ENCODE measurements at regions not wholly inside any gene's neighbourhood (a gene's known extent, or its start where the extent isn't known, plus 50 kb on each side); places are given as distances from the start of the nearest gene placed in this dataset.
"Not testable (repeated sequence)": the region's sequence is repeated elsewhere in the genome, so short reads cannot be mapped to it uniquely, and the experiment has no call there.

DNA sequence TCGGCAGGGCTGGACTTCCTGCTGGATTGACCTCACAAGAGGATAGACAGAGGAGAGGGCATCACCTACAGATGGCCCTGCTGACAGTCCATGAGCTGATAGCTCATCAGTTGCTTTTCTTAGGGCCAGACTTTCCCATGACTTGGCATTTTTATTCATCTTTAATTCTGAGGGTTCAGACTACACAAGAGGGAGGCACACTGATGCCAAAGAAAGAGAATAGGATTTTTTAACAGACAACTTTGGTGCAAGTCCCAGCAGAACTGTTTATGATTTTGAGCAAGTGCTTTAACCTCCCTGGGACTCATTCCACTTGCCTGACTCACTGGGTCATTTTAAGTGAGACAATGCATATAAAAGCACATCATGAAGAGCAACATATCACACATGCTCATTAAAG is 299.2 kb downstream of the INSIG2 start:
- DNase-seq (ENCODE audit: low spot score), result no peak

DNA sequence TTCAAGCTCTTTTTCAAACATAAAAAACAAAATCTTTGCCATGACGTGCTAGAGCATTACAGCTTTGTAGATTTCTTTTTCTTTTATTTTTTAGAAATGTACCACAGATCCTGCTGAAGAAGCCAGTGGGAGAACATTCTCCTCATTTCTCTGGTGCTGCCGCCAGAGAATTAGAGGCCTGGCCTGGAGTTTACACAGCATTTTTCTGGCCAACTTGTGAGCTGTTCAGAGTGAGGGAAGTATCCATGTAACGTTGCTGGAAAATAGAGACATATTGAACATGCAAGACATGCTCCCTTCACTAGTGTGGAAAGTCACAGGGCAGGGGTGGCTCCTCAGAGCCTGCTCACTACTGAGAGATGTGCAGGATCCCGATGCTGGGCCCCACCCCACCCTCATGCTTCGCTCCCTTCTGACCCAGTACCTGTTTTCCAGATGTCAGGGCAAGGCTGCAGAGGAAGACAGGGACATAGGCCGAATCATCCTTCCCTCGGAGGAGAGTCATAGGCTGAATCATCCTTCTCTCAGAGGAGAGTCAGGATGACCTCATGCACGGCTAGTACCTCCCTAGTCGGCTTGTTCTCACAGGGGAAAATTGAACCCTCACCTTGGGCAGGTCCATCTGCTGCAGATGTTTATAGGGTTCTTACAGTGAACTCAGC is 298.5 kb downstream of the INSIG2 start:
- DNase-seq (ENCODE audit: low spot score), result no peak

DNA sequence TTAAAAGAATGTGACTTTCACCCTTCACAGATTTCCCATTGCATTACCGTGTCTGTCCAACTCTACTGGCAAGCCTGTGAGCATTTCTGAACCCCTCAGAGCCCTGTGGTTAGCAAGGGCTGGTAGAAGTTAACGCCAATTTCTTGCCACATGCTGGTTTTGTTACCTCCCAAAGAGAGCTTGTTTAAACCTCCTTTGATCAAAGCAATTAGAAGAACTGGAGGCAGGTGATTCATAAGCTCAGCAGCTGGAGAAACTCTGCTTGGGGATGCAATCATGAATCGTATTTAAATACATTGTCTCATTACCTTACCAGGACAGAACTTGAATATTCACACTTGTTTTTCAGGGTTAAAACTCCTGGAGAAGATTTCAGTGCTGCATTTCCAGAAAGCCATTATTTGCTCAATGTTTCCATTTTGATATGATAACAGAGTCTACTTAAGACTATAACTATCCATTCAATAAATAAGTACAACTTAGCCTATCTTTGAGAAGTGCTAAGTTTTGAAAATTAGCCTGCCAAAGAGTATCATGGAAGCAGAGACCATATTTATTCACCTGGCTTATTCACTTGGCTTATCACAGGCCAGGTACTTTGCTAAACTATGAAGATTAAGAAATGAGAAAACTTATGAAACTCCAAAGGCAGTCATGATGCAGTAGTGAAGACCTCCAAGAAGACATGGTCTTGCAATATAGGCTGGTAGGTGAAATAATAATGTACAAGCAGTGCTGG is 292.8 kb downstream of the INSIG2 start:
- DNase-seq (ENCODE audit: low spot score), result no peak

DNA sequence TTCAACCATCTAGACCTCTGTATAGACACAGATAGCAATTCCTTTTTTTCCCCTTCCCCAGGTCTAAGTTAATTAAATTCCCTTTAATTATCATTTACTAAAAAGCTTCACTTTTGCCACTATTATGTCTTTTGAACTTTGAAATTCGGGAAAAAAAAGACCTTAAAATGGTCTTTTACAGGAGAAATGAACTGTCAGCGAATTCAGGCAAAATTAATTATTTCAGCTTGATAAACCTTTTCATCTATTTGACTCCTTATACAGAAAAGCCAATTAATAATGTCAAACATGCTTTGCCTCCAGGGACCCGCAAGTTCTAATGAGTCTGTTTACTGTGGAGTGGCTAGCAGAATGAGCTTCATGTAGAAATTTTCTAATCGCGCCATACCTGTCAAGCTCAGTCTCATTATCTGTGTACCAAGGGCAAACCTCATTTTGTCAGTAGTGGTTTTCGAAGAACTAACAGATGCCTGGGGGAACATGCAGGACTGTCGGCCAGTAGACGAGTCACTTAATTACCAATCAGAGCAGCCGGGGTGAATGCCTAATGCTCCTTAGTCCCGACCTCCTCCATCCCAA is 287.7 kb downstream of the INSIG2 start:
- DNase-seq (ENCODE audit: low spot score), result no peak

DNA sequence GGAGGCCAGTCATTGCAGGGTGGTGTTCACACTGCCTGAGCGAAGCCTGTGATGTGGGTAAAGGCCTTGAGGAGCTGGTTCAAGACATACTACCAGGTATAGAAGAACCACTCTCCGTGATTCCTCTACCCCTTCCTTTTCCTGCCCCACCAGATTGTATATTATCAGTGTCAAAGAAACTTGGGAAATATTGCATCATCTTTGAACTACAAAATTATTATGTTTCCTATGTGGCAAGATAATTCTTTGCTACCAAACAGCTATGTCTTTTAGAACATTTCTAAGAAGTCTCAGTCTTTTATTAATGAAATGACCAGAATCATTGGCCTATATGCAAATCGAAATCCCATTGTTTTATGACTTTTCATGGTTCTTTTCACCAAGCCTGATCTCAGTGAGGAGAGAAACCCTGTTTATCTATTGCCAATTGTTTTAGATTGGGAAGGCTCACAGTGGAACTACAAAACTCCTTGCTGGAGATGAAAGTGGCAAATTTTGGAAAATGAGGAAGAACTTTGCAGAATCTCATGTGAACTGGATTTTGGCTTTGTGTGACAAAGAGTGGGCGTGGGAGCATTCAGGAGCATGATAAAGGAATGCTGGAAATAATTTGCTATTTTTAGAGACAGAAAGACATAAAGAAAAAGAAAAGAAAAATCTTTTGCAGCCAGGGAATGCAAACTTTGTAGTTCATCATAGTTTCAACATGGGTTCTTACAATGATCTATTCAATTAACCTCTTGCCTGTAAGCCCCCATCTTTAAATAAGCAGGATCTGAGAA is 286.9 kb downstream of the INSIG2 start:
- DNase-seq (ENCODE audit: low spot score), result no peak

DNA sequence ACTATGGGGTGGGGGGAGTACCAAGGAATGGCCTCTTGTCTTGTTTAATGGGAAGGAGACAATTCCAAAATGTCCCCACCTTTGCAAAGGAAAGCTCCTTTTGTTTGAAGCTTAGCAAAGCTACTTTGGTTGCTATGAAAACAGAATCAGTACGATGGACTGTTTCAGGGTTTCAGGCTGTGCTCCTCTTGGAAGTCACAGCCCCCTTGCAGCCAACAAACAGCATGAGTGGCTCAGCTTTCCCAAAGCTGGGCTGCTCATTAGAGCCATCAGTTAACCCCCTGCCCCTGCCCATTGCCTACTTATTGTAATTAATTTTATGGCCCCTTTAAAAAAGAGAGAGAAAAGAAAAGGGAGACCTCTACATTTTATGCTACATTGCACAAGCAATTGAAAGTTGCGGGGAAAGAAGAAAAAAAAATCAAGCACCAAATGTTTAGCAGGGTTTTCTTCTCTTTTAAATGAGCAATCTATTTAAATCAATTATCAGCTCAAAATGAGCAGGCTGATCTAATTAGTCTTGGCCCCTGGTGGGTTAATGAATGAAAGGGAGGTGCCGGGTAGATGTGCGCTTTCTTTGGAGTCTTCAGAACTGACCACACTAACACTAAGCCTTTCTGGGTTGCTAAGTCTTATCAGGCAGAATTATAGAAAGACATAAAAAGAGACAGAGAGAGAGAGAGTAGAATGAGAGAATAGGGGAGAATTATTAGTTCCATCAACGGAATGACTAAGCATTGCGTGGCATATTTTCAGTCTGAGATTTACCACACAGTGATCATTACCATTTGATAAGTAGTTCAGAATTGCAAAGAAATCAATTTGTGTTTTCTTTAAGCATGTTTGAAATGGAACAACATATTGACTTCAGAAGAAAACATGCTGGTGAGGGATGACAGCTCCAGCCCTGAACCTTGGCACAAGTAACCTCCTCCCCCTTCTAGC is 284.9 kb downstream of the INSIG2 start:
- DNase-seq (ENCODE audit: low spot score), result no peak

DNA sequence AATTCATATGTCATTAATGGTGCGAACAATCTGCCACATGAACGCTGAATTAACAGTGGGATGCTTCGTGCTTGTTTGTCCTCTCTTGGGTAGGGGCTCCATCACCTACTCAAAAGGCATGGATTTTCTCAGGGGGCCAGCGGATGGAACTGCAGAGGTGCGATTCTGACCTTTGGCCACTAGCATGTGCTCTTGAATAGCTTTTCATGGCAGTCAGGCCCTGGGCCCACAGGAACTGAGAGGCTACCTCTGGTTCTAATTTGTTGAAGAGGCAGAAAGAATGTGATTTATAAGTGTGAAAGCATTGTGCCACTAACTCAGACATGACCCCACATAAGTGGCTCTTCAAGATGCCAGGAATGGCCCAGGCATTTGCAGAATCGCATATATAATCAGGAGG is 283.2 kb downstream of the INSIG2 start:
- peak; percentile 2 for DNase-seq (ENCODE audit: low spot score)

DNA sequence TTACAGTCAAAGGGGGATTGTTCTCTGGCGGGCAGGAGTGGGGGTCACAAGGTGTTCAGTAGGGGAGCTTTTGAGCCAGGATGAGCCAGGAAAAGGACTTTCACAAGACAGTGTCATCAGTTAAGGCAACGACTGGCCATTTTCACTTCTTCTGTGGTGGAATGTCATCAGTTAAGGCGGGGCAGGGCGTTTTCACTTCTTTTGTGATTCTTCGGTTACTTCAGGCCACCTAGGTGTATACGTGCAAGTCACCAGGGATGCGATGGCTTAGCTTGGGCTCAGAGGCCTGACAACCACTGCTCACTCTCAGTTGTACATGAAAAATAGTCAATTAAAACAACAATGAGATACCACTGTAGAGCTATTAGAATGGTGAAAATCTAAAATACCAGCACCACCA is 281.2 kb downstream of the INSIG2 start:
- DNase-seq (ENCODE audit: low spot score), result not testable (repeated sequence)

DNA sequence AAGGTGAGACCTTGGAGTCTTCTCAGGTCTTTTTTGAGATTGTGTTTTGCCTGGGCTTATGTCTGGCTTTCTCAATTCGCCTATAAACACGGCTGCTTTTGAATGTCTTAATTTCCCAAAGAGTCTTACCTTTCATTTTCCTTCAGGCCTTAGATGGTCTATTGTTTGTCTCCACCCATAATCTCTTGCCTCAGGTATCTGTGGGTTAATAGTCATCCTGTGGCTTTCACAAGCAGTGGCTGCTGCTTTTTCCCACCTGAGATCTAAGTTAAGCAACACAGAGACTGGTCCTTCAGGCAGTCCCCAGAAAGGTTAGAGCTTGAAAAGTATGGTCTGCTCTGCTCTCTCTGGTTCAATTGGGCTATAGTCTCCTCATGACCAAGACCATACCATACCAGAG is 275.3 kb downstream of the INSIG2 start:
- DNase-seq (ENCODE audit: low spot score), result no peak

DNA sequence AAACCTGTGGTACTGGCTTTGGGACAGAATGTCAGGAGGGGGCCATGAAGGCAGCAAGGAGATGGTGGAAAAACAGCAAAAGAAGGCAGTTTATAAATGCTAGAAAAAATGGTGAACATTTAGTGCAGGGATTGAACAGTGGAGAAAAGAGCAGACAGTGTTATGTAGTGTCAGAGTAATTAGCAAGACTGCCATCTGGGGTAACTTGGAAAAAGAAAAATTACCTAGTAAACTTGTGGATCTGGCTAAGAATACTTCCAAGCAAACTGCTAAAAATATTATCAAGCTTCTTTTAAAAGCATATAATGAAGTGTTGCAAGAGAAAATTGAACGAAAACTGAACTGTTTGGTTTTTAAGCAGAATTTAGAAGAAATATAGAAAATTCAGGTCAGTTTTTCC is 267.8 kb downstream of the INSIG2 start:
- DNase-seq (ENCODE audit: low spot score), result no peak

DNA sequence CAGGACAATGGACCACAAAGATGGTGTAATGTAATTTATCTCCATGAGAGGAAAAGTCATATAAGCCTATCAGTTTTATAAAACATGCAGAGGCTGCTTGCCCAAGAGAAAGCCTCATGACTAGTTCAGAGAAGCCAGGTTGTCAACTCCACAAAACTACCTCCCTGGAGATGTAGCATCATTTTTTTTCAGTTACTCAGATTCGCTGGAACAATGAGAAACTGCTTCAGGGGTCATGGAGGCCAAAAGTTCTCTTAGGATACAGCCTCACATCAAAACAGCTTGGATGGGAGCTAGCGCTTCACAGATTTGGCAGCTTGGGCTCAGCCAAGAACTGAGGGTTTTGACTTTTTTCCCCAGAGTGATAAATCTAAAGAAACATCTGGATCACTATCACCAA is 263.5 kb downstream of the INSIG2 start:
- no peak for DNase-seq (ENCODE audit: low spot score)

DNA sequence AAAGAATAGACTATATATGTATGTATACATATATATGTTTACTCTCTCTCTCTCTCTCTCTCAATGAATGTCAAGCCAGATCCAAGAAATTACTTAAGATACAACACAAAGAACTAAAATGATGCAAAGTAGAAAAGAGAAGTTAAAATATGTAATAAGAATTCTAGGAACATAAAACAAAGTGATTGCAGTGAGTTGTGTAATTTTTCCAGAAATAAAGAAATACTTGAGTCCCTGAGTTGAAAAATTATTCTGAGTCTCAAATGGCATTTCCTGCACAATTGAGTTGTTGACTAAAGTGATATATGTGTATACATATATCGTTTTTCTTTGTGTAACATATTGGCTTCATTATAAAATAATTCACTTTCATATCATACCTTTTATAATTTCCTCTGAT is 262.4 kb downstream of the INSIG2 start:
- DNase-seq (ENCODE audit: low spot score), result no peak

DNA sequence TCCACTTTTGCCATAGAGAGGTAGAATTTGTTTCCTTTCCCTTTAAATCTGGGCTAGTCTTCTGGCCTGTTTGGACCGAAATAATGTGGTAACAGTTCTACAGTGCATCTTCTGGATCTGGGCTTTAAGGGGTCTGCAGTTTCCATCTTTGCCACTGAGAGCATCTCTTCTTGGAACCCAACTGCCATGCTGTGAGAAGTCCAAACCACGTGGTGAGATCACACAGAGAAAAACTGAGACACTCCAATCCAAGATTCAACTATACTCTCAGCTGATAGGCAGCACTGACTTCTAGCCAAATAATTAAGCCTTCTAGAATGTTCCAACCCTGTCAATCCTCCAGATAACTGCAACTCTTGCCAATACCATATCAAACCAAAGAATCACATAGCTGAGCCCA is 261.1 kb downstream of the INSIG2 start:
- DNase-seq (ENCODE audit: low spot score), result no peak

DNA sequence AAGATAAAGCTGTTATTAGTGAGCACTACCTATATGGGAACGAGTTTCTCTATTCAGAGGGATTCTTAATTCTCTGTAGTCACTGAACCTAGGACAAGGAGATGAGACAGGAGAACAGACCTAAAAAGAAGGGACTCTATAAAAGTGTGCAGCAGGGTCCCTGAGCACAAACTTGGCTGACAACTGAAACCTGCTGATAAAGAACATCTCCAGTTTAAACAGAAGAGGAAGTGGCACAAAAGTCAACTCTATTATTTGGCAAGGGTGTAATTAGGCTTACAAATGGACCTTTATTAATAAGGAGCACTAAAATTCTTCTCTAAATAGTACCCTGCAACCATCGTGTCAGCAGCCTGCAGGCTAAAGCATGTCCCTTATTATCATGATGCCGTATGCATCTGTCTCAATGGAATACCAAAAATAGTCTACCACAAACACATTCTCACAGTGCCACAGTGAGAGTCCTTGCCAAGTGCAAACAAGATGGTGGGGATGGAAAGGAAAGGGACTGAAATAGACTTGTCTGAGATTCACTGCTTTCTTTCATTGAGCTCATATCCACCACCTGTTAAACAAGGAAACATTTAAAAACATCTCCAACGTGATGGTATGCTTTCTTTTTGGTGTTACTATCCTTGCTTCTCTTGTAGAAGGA is 260.2 kb downstream of the INSIG2 start:
- no peak for DNase-seq (ENCODE audit: low spot score)

DNA sequence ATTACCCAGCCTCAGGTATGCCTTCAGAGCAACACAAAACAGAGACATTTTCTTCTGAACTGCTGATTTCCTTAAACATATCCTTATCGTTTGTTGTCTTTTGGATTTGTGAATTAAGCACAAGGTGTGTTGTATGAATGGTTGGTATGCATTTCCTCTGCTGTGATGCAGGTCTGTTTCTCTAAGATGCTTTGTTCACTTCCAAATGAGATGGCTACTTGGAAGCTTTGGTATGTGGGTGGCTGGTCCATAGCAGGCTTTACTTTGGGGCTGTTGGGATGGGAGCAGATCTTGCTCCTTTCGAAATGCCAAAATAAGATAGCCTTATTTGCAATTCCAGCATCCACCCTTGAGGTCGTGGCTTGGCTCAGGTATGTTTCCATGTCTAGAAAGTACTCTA is 257.2 kb downstream of the INSIG2 start:
- DNase-seq (ENCODE audit: low spot score), result no peak

DNA sequence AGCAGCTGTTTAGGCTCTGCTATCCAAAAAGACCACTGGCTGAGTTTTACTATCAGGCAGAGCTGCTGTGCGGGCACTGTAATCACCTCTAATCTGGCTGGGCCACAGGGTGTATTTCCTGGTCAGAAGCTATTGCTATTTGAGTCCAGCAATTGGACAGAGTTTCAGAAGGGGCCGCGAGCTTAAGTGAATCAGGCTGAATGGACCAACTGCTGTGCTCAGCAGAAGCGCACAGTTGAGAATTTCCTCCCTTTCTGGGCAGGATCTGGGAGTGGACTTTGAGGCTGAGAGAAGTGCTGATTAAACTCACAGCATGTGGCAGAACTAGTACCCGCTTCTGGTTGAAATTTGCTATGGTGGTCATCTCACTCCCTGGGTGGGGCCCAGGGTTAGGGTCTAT is 251.8 kb downstream of the INSIG2 start:
- no peak for DNase-seq (ENCODE audit: low spot score)

DNA sequence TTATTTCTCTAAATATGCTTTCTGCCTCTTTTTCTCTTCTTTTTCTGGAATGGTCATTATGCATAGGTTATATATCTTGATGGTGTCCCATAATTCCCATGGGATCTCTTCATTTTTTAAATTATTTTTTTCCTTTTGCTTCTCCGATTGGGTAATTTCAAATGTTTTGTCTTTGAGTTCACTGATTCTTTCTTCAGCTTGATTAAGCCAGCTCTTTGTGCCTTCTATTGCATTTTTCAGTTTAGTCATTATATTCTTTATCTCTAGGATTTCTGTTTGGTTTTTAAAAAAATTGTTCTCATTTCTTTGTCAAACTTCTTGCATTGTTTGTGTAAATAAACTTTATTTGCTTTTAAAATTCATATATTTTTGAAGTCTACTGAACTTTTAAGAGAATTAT is 251.1 kb downstream of the INSIG2 start:
- no peak for DNase-seq (ENCODE audit: low spot score)

DNA sequence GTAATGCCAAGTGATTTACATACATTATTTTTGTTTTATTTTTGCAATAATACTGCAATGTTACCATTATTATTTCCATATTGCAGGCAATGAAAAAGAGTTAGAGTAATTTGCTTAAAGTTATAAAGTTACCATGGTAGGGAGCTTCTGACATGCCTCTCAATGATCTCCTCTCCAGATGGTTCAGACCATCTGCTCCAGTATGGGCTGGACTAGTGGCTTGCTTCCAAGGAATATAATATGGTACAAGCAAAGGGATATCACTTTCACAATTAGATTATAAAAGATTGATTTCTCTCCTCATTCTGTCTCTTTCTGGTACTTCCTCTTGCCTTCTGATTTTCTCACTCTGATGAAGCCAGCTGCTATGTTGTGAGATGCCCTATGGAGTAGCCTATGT is 245.4 kb downstream of the INSIG2 start:
- no peak for DNase-seq (ENCODE audit: low spot score)

DNA sequence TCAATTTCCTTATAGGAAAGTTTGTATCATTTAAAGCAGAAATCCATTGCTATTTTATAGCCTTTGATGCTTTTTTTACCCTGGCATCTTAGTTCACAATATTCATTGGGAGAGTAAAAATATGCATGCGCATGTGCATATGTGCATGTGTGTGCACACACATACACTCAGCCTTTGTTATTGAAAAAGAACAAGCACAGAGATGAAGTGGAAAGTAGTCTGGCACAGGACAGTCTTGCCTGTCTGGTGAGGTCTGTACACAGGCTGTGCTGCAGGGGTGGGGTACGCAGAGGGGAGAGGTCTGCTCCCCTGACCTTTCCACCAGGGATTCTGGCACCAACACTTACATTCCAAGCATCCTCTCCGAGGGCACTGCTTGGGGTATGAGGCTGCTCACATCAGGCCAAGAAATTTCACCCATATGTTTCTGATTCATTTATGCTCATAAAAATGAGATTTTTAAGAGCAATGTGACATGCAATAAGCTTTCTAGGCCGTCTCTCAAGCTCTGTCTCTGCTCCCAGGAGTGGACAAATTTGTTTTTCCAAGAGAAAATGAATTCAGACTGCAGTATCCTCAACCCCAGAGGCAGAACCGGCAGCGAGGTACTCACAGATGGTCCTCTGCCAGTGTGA is 237.2 kb downstream of the INSIG2 start:
- DNase-seq (ENCODE audit: low spot score), result no peak

DNA sequence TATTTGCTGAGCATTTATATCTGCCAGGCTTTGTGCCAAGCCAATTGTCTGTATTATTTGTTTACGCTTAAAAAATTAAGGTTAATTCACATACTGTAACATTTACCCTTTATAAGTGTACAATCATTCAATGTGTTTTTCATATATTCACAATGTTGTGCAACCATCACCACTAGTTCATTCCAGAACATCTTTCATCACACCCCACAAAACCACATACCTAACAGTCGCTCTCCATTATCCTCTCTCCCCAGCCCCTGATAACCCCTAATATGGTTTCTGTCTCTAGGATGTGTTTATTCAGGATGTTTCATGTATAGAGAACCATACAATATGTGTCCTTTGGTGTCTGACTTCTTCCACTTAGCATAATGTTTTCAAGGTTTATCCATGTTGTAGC is 234.1 kb downstream of the INSIG2 start:
- no peak for DNase-seq (ENCODE audit: low spot score)

Measured in LoVo (cell line).